H1 (cell line): ENCODE measurements at regions not wholly inside any gene's neighbourhood (a gene's known extent, or its start where the extent isn't known, plus 50 kb on each side); places are given as distances from the start of the nearest gene placed in this dataset.

Experiments
- ASH2L ChIP-seq: fragments of 200-600, 300-600 bp; sonication (generic); IDR thresholded peaks from one replicate; pipeline ENCODE4 v1.7.1; 2017; ENCODE audit warnings: low read length
- BACH1 ChIP-seq: IDR thresholded peaks from 2 replicates; pipeline ENCODE4 v1.6.1; 2012; ENCODE audit warnings: low read length, improper control_type of control experiment

GRCh38 chr2:120960770-120961366 lies 225.2 kb downstream of the GLI2 start (continued):
- TF ChIP-seq ASH2L (no peak), BACH1 (no peak)
